H1 (cell line): ENCODE measurements at regions not wholly inside any gene's neighbourhood (a gene's known extent, or its start where the extent isn't known, plus 50 kb on each side); places are given as distances from the start of the nearest gene placed in this dataset.
A peak's percentile ranks its signal among the peaks of the same experiment; 100 is the strongest.

Source experiments
- CTCF ChIA-PET: fragments of 300-600 bp; sonication (Branson Sonifier 250); formaldehyde crosslinking; loops from one replicate; lab custom pipeline; 2021; ENCODE audit not compliant: partially characterized antibody; lab: Charles Lee
- POLR2A ChIA-PET: fragments of 300-600 bp; sonication (Branson Sonifier 250); formaldehyde crosslinking; loops from one replicate; lab custom pipeline; 2021; ENCODE audit warnings: inconsistent platforms; ENCODE audit not compliant: partially characterized antibody; lab: Charles Lee
- DNase-seq, 2 experiments: peaks; one replicate each; pipeline versions ENCODE4 v3.0.0 to v3.0.0-alpha.2; 2010 to 2022; ENCODE audit warnings: low spot score in 2 of 2, low read depth in 1 of 2, mixed read lengths in 1 of 2
- FAIRE-seq: peaks from 2 replicates; lab custom pipeline; 2011; peaks lifted over from hg19 to GRCh38; lab: Jason Lieb, UNC
- H2AFZ ChIP-seq: 2 replicates; pipeline ENCODE4 v1.8.1; 2012; ENCODE audit warnings: low read length, inconsistent platforms
- H2AK5ac ChIP-seq: 2 replicates; pipeline ENCODE4 v1.6.1; 2013; ENCODE audit warnings: low read depth, low read length
- H2BK120ac ChIP-seq: replicated peaks from 2 replicates; pipeline ENCODE3; 2013; ENCODE audit warnings: low read depth, low read length, inconsistent platforms
- H2BK12ac ChIP-seq: 2 replicates; pipeline ENCODE4 v1.6.1; 2013; ENCODE audit warnings: low read depth, low read length
- H2BK15ac ChIP-seq: 2 replicates; pipeline ENCODE4 v1.6.1; 2013; ENCODE audit warnings: low read length
- H2BK20ac ChIP-seq: 2 replicates; pipeline ENCODE4 v1.6.1; 2013; ENCODE audit warnings: low read length
- H2BK5ac ChIP-seq: 2 replicates; pipeline ENCODE4 v1.6.1; 2013; ENCODE audit warnings: low read depth, low read length
- H3K14ac ChIP-seq: 2 replicates; pipeline ENCODE4 v1.6.1; 2013; ENCODE audit warnings: inconsistent platforms; ENCODE audit not compliant: insufficient read length
- H3K18ac ChIP-seq: 2 replicates; pipeline ENCODE4 v1.6.1; 2013; ENCODE audit warnings: low read length; ENCODE audit errors: extremely low read depth
- H3K23ac ChIP-seq: 2 replicates; pipeline ENCODE4 v1.6.1; 2013; ENCODE audit warnings: inconsistent platforms; ENCODE audit not compliant: insufficient read length
- H3K23me2 ChIP-seq: 2 replicates; pipeline ENCODE4 v1.6.1; 2013; ENCODE audit warnings: low read depth, low read length
- H3K27ac ChIP-seq: 2 replicates; pipeline ENCODE4 v1.6.1; 2011; ENCODE audit warnings: low read depth, low read length, inconsistent platforms
- H3K27me3 ChIP-seq, 4 experiments: replicated peaks in 1 of 4; 1 replicate in 1 of 4; 2 replicates in 3 of 4; pipeline versions ENCODE4 v1.6.1 to v1.8.1; 2011 to 2013; ENCODE audit warnings: low read length in 3 of 4, mild to moderate bottlenecking in 3 of 4, inconsistent platforms in 2 of 4, mixed read lengths in 2 of 4, moderate library complexity in 1 of 4; ENCODE audit not compliant: control insufficient read depth in 3 of 4, insufficient read depth in 3 of 4; ENCODE audit errors: extremely low read depth in 1 of 4
- H3K36me3 ChIP-seq, 4 experiments: 2 replicates each; pipeline versions ENCODE4 v1.6.1 to v1.8.1; 2011 to 2013; ENCODE audit warnings: mild to moderate bottlenecking in 4 of 4, low read length in 3 of 4, moderate library complexity in 2 of 4, control low read depth in 1 of 4, inconsistent platforms in 1 of 4; ENCODE audit not compliant: insufficient read depth in 4 of 4, control insufficient read depth in 2 of 4
- H3K4ac ChIP-seq: replicated peaks from 2 replicates; pipeline ENCODE3; 2013; ENCODE audit warnings: low read length, low read depth, mixed read lengths, inconsistent platforms; ENCODE audit not compliant: insufficient read length
- H3K4me1 ChIP-seq, 4 experiments: replicated peaks in 1 of 4; 1 replicate in 1 of 4; 2 replicates in 3 of 4; pipeline versions ENCODE4 v1.6.1 to v1.8.1; 2011 to 2013; ENCODE audit warnings: low read length in 3 of 4, inconsistent platforms in 2 of 4, mixed read lengths in 1 of 4; ENCODE audit not compliant: insufficient read depth in 4 of 4, control insufficient read depth in 3 of 4
- H3K4me2 ChIP-seq, 2 experiments: 2 replicates each; pipeline versions ENCODE4 v1.6.1 to v1.8.1; 2011 to 2013; ENCODE audit warnings: low read depth in 2 of 2, low read length in 2 of 2, control low read depth in 1 of 2, inconsistent platforms in 1 of 2, mild to moderate bottlenecking in 1 of 2; ENCODE audit not compliant: insufficient read depth in 1 of 2
- H3K4me3 ChIP-seq, 4 experiments: fragments of 200-600, 300-600 bp in 1 of 4; sonication (generic), shearing (Covaris generic), sonication (Bioruptor Twin) in 1 of 4; 2 replicates each; pipeline versions ENCODE4 v1.5.1 to v1.8.1; 2011 to 2016; ENCODE audit warnings: low read length in 4 of 4, low read depth in 3 of 4, control low read depth in 2 of 4, inconsistent platforms in 2 of 4, mild to moderate bottlenecking in 2 of 4, mixed read lengths in 1 of 4, moderate library complexity in 1 of 4; ENCODE audit not compliant: insufficient read depth in 2 of 4; ENCODE audit errors: extremely low read depth in 1 of 4
- H3K56ac ChIP-seq: replicated peaks from 2 replicates; pipeline ENCODE3; 2013; ENCODE audit warnings: low read depth, mild to moderate bottlenecking, mixed read lengths, low read length, inconsistent platforms; ENCODE audit not compliant: insufficient read length
- H3K79me1 ChIP-seq: 2 replicates; pipeline ENCODE4 v1.6.1; 2013; ENCODE audit warnings: low read depth, low read length, control low read depth
- H3K79me2 ChIP-seq, 2 experiments: 2 replicates each; pipeline versions ENCODE4 v1.6.1 to v1.8.1; 2012 to 2013; ENCODE audit warnings: low read length in 2 of 2, mild to moderate bottlenecking in 2 of 2, inconsistent platforms in 1 of 2; ENCODE audit not compliant: insufficient read depth in 2 of 2, control insufficient read depth in 1 of 2
- H3K9ac ChIP-seq, 4 experiments: replicated peaks in 1 of 4; 1 replicate in 1 of 4; 2 replicates in 3 of 4; pipeline versions ENCODE4 v1.6.1 to v1.8.1; 2011 to 2013; ENCODE audit warnings: low read depth in 3 of 4, low read length in 3 of 4, control low read depth in 2 of 4, mild to moderate bottlenecking in 2 of 4, moderate library complexity in 2 of 4, inconsistent platforms in 1 of 4; ENCODE audit errors: extremely low read depth in 1 of 4
- H3K9me3 ChIP-seq, 2 experiments: 2 replicates each; pipeline versions ENCODE4 v1.6.1 to v1.8.1; 2012 to 2013; ENCODE audit warnings: mild to moderate bottlenecking in 2 of 2, moderate library complexity in 2 of 2, control low read depth in 1 of 2, inconsistent platforms in 1 of 2, low read depth in 1 of 2, low read length in 1 of 2, mixed read lengths in 1 of 2; ENCODE audit not compliant: insufficient read depth in 2 of 2
- H4K20me1 ChIP-seq, 2 experiments: replicated peaks in 1 of 2; 2 replicates each; pipeline versions ENCODE3 to v1.8.1; 2011 to 2013; ENCODE audit warnings: inconsistent platforms in 2 of 2, low read length in 2 of 2, mild to moderate bottlenecking in 1 of 2; ENCODE audit not compliant: insufficient read depth in 2 of 2, control insufficient read depth in 1 of 2
- H4K5ac ChIP-seq: 2 replicates; pipeline ENCODE4 v1.6.1; 2013; ENCODE audit warnings: low read length, low read depth, mixed read lengths, inconsistent platforms; ENCODE audit not compliant: insufficient read length
- H4K8ac ChIP-seq: 2 replicates; pipeline ENCODE4 v1.8.0; 2013; ENCODE audit warnings: mild to moderate bottlenecking, moderate library complexity, low read length, inconsistent platforms; ENCODE audit not compliant: insufficient read depth; ENCODE audit errors: extremely low read depth
- H4K91ac ChIP-seq: replicated peaks from 2 replicates; pipeline ENCODE3; 2013; ENCODE audit warnings: low read length, mixed read lengths, inconsistent platforms; ENCODE audit not compliant: insufficient read length
- BACH1 ChIP-seq: IDR thresholded peaks from 2 replicates; pipeline ENCODE4 v1.6.1; 2012; ENCODE audit warnings: low read length, improper control_type of control experiment
- EP300 ChIP-seq, 2 experiments: IDR thresholded peaks; 1 replicate in 1 of 2; 2 replicates in 1 of 2; pipeline ENCODE4 v1.6.1; 2011 to 2012; ENCODE audit warnings: low read depth in 2 of 2, low read length in 2 of 2, mild to moderate bottlenecking in 2 of 2, borderline replicate concordance in 1 of 2, inconsistent platforms in 1 of 2, moderate library complexity in 1 of 2
- FOSL1 ChIP-seq: IDR thresholded peaks from 2 replicates; pipeline ENCODE4 v1.6.1; 2011; ENCODE audit warnings: mild to moderate bottlenecking, low read depth, low read length, moderate library complexity; ENCODE audit not compliant: insufficient read depth
- POLR2A ChIP-seq, 2 experiments: IDR thresholded peaks; 1 replicate in 1 of 2; 2 replicates in 1 of 2; pipeline ENCODE4 v1.6.1; 2011; ENCODE audit warnings: low read depth in 2 of 2, low read length in 2 of 2, mild to moderate bottlenecking in 2 of 2; ENCODE audit errors: control extremely low read depth in 1 of 2
- RAD21 ChIP-seq, 2 experiments: IDR thresholded peaks in 1 of 2; conservative IDR thresholded peaks in 1 of 2; 2 replicates each; pipeline ENCODE4 v1.6.1; 2011; ENCODE audit warnings: low read depth in 2 of 2, low read length in 2 of 2, improper control_type of control experiment in 1 of 2, inconsistent platforms in 1 of 2, mild to moderate bottlenecking in 1 of 2, moderate library complexity in 1 of 2
- RBBP5 ChIP-seq: IDR thresholded peaks from 2 replicates; pipeline ENCODE4 v1.7.1; 2012; ENCODE audit warnings: low read depth, mild to moderate bottlenecking, inconsistent platforms, low read length, moderate library complexity, borderline replicate concordance
- SIX5 ChIP-seq: IDR thresholded peaks from 2 replicates; pipeline ENCODE4 v1.6.1; 2011; ENCODE audit warnings: mild to moderate bottlenecking, low read depth, low read length
- SP2 ChIP-seq: IDR thresholded peaks from 2 replicates; pipeline ENCODE4 v1.6.1; 2012; ENCODE audit warnings: mild to moderate bottlenecking, low read length, inconsistent platforms
- SP4 ChIP-seq: IDR thresholded peaks from 2 replicates; pipeline ENCODE4 v1.6.1; 2012; ENCODE audit warnings: low read length, inconsistent platforms
- SUZ12 ChIP-seq: fragments of 200-600 bp; sonication (generic); IDR thresholded peaks from 2 replicates; pipeline ENCODE4 v1.6.1; 2012; ENCODE audit warnings: mild to moderate bottlenecking, inconsistent platforms, low read length, moderate library complexity, mixed read lengths
- YY1 ChIP-seq: IDR thresholded peaks from 2 replicates; pipeline ENCODE4 v1.6.1; 2011; ENCODE audit warnings: low read depth, mild to moderate bottlenecking, low read length
- WGBS, 2 experiments: shearing (Covaris generic) in 1 of 2; methylation state at CpG; one replicate each; pipeline versions ENCODE4 v1.1.6 to v1.1.7; 2013 to 2015; ENCODE audit warnings: low lambda C conversion rate in 2 of 2, mixed read lengths in 2 of 2, inconsistent platforms in 1 of 2, low coverage in 1 of 2, missing lambda C conversion rate in 1 of 2; ENCODE audit not compliant: insufficient replicate concordance in 2 of 2, insufficient coverage in 1 of 2, insufficient read length in 1 of 2; ENCODE audit errors: extremely low coverage in 1 of 2, missing lambda C conversion rate in 1 of 2; 5-methylcytosine and 5-hydroxymethylcytosine counted together
- TF ChIP-seq, protein P1 (sequence below): IDR thresholded peaks from 2 replicates; pipeline ENCODE4 v1.6.1; 2011; ENCODE audit warnings: low read depth, mild to moderate bottlenecking, low read length; ENCODE audit not compliant: insufficient read depth

- Histone ChIP-seq H3K4me3 (no peak overlapping the region), H3K27me3 (no peaks in the 10 kb centered on the region), H2BK20ac (no peak overlapping the region), H2AFZ (no peak overlapping the region), H4K5ac (no peak overlapping the region), H4K20me1 (no peaks in the 10 kb centered on the region), H3K14ac (no peak overlapping the region), H2BK15ac (no peak overlapping the region), H3K27ac (no peak overlapping the region), H3K36me3 (no peaks in the 10 kb centered on the region), H3K79me2 (no peaks in the 10 kb centered on the region), H3K9ac (no peak overlapping the region), H2BK120ac (no peak overlapping the region), H2AK5ac (no peak overlapping the region), H3K79me1 (no peaks in the 10 kb centered on the region), H4K8ac (peak overlapping the region; percentile 45; the same call in 1 of the 2 replicates), H2BK12ac (peak overlapping the region; percentile 60; the same call in 1 of the 2 replicates), H3K23ac (no peak overlapping the region), H3K23me2 (no peaks in the 10 kb centered on the region), H2BK5ac (no peak overlapping the region), H3K4me1 (no peaks in the 10 kb centered on the region), H3K18ac (no peak overlapping the region), H3K4me2 (no peak overlapping the region), H3K56ac (no peak overlapping the region), H3K9me3 (no peaks in the 10 kb centered on the region), H4K91ac (no peak overlapping the region), H3K4ac (no peak overlapping the region)
- WGBS, 2 experiments: 85% methylated on average over 4 of the region's 4 CpGs; no CpG with 5 or more reads in 1 of the 2 experiments
- CTCF ChIA-PET: no interaction called here
- DNase-seq: no peak
- POLR2A ChIA-PET: no interaction called here
- no peak for TF ChIP-seq SIX5
- no peak for TF ChIP-seq EP300 (IDR thresholded peaks at IDR 0.05; ENCODE audit: borderline replicate concordance in 1 of 2, low read depth in 2 of 2, low read length in 2 of 2)
- TF ChIP-seq, protein P1, sequence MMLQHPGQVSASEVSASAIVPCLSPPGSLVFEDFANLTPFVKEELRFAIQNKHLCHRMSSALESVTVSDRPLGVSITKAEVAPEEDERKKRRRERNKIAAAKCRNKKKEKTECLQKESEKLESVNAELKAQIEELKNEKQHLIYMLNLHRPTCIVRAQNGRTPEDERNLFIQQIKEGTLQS: no peak
- TF ChIP-seq POLR2A (IDR thresholded peaks at IDR 0.05; ENCODE audit: control extremely low read depth in 1 of 2, low read depth in 2 of 2, low read length in 2 of 2): no peak
- no peak for TF ChIP-seq YY1
- no peak for TF ChIP-seq RAD21 (IDR thresholded peaks at IDR 0.05 in 1 of 2, conservative IDR thresholded peaks at IDR 0.05 in 1 of 2; ENCODE audit: low read depth in 2 of 2, low read length in 2 of 2)
- no peak for TF ChIP-seq SP4
- no peak for TF ChIP-seq SP2
- TF ChIP-seq RBBP5: no peak
- TF ChIP-seq SUZ12: no peak
- TF ChIP-seq BACH1: no peak
- no peak for TF ChIP-seq FOSL1
- FAIRE-seq: no peak
These were observed 72.7 kb upstream of the AOAH start for GRCh38 chr7:36796850-36797536.
